ENCODE measurements at regions not wholly inside any gene's neighbourhood (a gene's known extent, or its start where the extent isn't known, plus 50 kb on each side); places are given as distances from the start of the nearest gene placed in this dataset.
A peak's percentile ranks its signal among the peaks of the same experiment; 100 is the strongest.

- DNase-seq = no peak
- no peak overlapping the region for H3K4me3 Mint-ChIP-seq
- H3K36me3 Mint-ChIP-seq (ENCODE audit: low read depth) = no peaks in the 10 kb centered on the region
- H3K4me1 Mint-ChIP-seq = peaks cover 24% of the 10 kb centered on the region
- 92 to 100% methylated on average over 4 to 6 of the region's 6 CpGs for WGBS, 2 experiments (ENCODE audit: insufficient coverage in 1 of 2, insufficient read length in 1 of 2)
- H3K27me3 Mint-ChIP-seq (ENCODE audit: insufficient read depth) = peaks cover 43% of the 10 kb centered on the region
- H3K27ac ChIP-seq (ENCODE audit: low read depth, low read length) = no peak overlapping the region
- H3K9ac ChIP-seq (ENCODE audit: extremely low read depth, low read length, poor library complexity, severe bottlenecking) = no peak overlapping the region
- H3K27me3 ChIP-seq (ENCODE audit: control insufficient read depth, insufficient read depth, low read length, poor library complexity, severe bottlenecking) = no peaks in the 10 kb centered on the region
- peaks cover 8% of the 10 kb centered on the region for H3K9me3 ChIP-seq (ENCODE audit: control insufficient read depth, low read length)
- H3K9me3 Mint-ChIP-seq = no peaks in the 10 kb centered on the region
- H3K36me3 ChIP-seq (ENCODE audit: control insufficient read depth, insufficient read depth, low read length) = no peaks in the 10 kb centered on the region
- TF ChIP-seq CTCF (conservative IDR thresholded peaks at IDR 0.05) = no peak
- H3K27ac Mint-ChIP-seq = no peak overlapping the region
- H3K4me1 ChIP-seq (ENCODE audit: control insufficient read depth, insufficient read depth, low read length) = peaks cover 14% of the 10 kb centered on the region
- H3K4me3 ChIP-seq (ENCODE audit: low read length) = no peak overlapping the region
Measured at GRCh38 chr5:155878991-155879575, 447.9 kb upstream of the SGCD start.

DNA sequence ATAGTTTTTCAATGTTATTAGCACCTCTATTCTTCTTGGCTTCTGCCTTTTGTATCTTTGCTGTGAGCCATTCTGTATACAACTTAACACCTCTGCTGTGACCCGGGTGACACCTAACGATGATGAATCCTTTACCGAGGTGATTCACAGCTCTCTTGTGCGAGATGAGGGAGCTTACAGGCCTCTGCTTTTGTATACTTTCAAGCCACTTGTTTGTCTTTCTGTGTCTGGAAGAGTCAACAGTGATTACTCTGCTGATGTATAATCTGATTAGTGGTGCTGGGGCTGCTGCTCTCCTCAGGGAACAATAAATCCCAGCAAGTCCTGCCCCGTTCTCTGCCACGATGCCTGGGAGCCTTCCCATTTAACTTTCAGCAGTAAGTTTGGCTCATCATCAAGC, 442.9 kb upstream of the SGCD start:
- TF ChIP-seq CTCF (conservative IDR thresholded peaks at IDR 0.05) = no peak
- Histone ChIP-seq H3K27me3 (ENCODE audit: control insufficient read depth, insufficient read depth, low read length, poor library complexity, severe bottlenecking) (peaks cover 36% of the 10 kb centered on the region), H3K27ac (ENCODE audit: low read depth, low read length) (no peak overlapping the region), H3K4me3 (ENCODE audit: low read length) (peak overlapping the region; percentile 61), H3K4me1 (ENCODE audit: control insufficient read depth, insufficient read depth, low read length) (peaks cover 21% of the 10 kb centered on the region), H3K36me3 (ENCODE audit: control insufficient read depth, insufficient read depth, low read length) (no peaks in the 10 kb centered on the region), H3K9ac (ENCODE audit: extremely low read depth, low read length, poor library complexity, severe bottlenecking) (no peak overlapping the region), H3K9me3 (ENCODE audit: control insufficient read depth, low read length) (peaks cover 8% of the 10 kb centered on the region)
- no peak overlapping the region for H3K4me3 Mint-ChIP-seq
- H3K36me3 Mint-ChIP-seq (ENCODE audit: low read depth) = no peaks in the 10 kb centered on the region
- 6 to 18% methylated on average over 3 to 6 of the region's 6 CpGs for WGBS, 2 experiments (ENCODE audit: insufficient coverage in 1 of 2, insufficient read length in 1 of 2)
- peak; percentile 88 for DNase-seq
- H3K27me3 Mint-ChIP-seq (ENCODE audit: insufficient read depth) = peaks cover 36% of the 10 kb centered on the region
- no peaks in the 10 kb centered on the region for H3K9me3 Mint-ChIP-seq
- H3K4me1 Mint-ChIP-seq = peaks cover 42% of the 10 kb centered on the region
- peak overlapping the region; percentile 46 for H3K27ac Mint-ChIP-seq

DNA sequence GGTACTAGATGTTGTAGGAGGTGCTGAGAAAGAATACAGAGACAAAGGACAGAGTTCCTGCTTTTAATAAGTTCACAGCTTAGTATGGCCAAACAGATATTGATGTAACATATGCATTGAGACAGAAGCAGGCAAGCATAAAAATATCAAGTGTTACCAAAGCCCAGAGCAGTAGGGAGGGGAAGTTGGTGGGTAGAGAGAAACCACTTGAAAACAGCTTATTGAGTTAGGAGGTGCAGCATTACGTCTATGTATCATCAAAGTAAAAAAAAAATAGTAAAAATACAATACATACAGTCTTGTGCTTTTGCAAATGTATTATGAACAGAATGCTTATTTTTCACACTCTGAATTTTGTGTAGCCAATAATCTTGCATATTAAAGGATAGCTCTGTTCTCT, 441.8 kb upstream of the SGCD start:
- H3K4me1 Mint-ChIP-seq = peaks cover 42% of the 10 kb centered on the region
- Histone ChIP-seq H3K9ac (ENCODE audit: extremely low read depth, low read length, poor library complexity, severe bottlenecking) (no peak overlapping the region), H3K9me3 (ENCODE audit: control insufficient read depth, low read length) (peaks cover 8% of the 10 kb centered on the region), H3K27me3 (ENCODE audit: control insufficient read depth, insufficient read depth, low read length, poor library complexity, severe bottlenecking) (peaks cover 36% of the 10 kb centered on the region), H3K36me3 (ENCODE audit: control insufficient read depth, insufficient read depth, low read length) (no peaks in the 10 kb centered on the region), H3K4me1 (ENCODE audit: control insufficient read depth, insufficient read depth, low read length) (peaks cover 21% of the 10 kb centered on the region), H3K27ac (ENCODE audit: low read depth, low read length) (no peak overlapping the region), H3K4me3 (ENCODE audit: low read length) (no peak overlapping the region)
- H3K4me3 Mint-ChIP-seq = no peak overlapping the region
- no peaks in the 10 kb centered on the region for H3K9me3 Mint-ChIP-seq
- no peak for TF ChIP-seq CTCF (conservative IDR thresholded peaks at IDR 0.05)
- WGBS, 2 experiments (ENCODE audit: insufficient coverage in 1 of 2, insufficient read length in 1 of 2) = 80% methylated on average over 1 of the region's 1 CpG; no CpG with 5 or more reads in 1 of the 2 experiments
- H3K36me3 Mint-ChIP-seq (ENCODE audit: low read depth) = no peaks in the 10 kb centered on the region
- H3K27ac Mint-ChIP-seq = no peak overlapping the region
- no peak for DNase-seq
- peaks cover 43% of the 10 kb centered on the region for H3K27me3 Mint-ChIP-seq (ENCODE audit: insufficient read depth)
